Lower leg skin (tissue), 3 donors: ENCODE measurements at regions not wholly inside any gene's neighbourhood (a gene's known extent, or its start where the extent isn't known, plus 50 kb on each side); places are given as distances from the start of the nearest gene placed in this dataset.

ENCODE experiments used
- CTCF ChIP-seq, 3 donors: fragments of 450-650 bp; IDR thresholded peaks; one replicate each; pipeline ENCODE4 v1.5.1; 2016; ENCODE audit warnings: antibody characterized with exemption in 3 of 3, mild to moderate bottlenecking in 3 of 3, moderate library complexity in 2 of 3
- POLR2A ChIP-seq, 2 donors: fragments of 450-650 bp; IDR thresholded peaks; one replicate each; pipeline ENCODE4 v1.6.1; 2016 to 2017; ENCODE audit warnings: antibody characterized with exemption in 2 of 2, mild to moderate bottlenecking in 1 of 2, moderate library complexity in 1 of 2

DNA sequence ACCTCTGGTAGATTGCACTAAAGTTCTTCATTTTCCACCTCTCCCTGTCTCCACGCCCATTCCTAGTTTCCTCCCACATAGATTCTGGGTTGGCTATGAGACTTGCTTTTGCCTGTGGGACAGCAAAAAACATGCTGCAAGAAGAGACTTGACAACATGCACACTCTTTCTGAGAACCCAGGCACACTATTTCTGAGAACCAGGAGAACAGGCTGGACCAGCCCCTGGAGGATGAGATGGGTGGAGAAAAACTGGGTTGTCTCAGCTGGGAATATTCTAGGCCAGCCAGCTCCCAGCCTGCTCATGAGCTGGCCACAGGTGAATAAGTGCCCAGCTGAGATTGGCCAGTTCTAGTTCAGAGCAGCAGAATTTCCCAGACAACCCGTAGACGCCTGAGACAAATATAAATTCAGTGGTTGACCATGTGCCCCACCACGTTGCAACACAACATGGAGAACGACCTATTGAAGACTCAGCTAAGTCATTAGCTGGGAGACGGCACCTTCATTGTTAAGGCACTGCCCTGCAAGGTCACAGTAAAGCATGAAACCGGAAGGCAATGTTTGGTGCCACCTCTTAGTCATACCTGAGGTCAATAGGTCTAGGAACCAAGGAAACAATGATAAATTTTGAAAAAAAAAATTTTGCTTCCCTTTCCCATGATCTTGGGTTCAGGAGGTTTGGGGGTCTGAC is 92.7 kb upstream of the AKR1E2 start:
- TF ChIP-seq CTCF (IDR thresholded peaks at IDR 0.05), result no peak
- TF ChIP-seq POLR2A (IDR thresholded peaks at IDR 0.05), result no peak
